GM12872 (cell line): ENCODE measurements at regions not wholly inside any gene's neighbourhood (a gene's known extent, or its start where the extent isn't known, plus 50 kb on each side); places are given as distances from the start of the nearest gene placed in this dataset.

ENCODE experiments used
- CTCF ChIP-seq: IDR thresholded peaks from 3 replicates; pipeline ENCODE4 v1.5.1; 2011; ENCODE audit warnings: low read depth, mild to moderate bottlenecking, low read length, moderate library complexity; ENCODE audit not compliant: insufficient read depth

GRCh38 chr1:181972256-181972655 is 89.3 kb downstream of the ZNF648 start:
- no peak for TF ChIP-seq CTCF

GRCh38 chr1:181971424-181971823 is 90.1 kb downstream of the ZNF648 start:
- TF ChIP-seq CTCF, result no peak

GRCh38 chr1:181969902-181970301 is 91.6 kb downstream of the ZNF648 start:
- TF ChIP-seq CTCF, result no peak

GRCh38 chr1:181953596-181953995 is 107.9 kb downstream of the ZNF648 start:
- no peak for TF ChIP-seq CTCF

GRCh38 chr1:181951213-181951612 is 110.3 kb downstream of the ZNF648 start:
- TF ChIP-seq CTCF, result no peak

- TF ChIP-seq CTCF, result no peak
Measured at GRCh38 chr1:181949500-181949899, 112.0 kb downstream of the ZNF648 start.

- TF ChIP-seq CTCF, result no peak
Measured at GRCh38 chr1:181948372-181948771, 113.1 kb downstream of the ZNF648 start.

- TF ChIP-seq CTCF, result no peak
Measured at GRCh38 chr1:181947441-181947840, 114.1 kb downstream of the ZNF648 start.
